ENCODE measurements at regions not wholly inside any gene's neighbourhood (a gene's known extent, or its start where the extent isn't known, plus 50 kb on each side); places are given as distances from the start of the nearest gene placed in this dataset.
"Not testable (repeated sequence)": the region's sequence is repeated elsewhere in the genome, so short reads cannot be mapped to it uniquely, and the experiment has no call there.

- CTCF ChIA-PET, result no interaction called here
- Histone ChIP-seq H3K27me3 (replicated peaks; ENCODE audit: control insufficient read depth, insufficient read depth, low read length) (no peaks in the 10 kb centered on the region), H3K4me1 (no peaks in the 10 kb centered on the region), H3K36me3 (ENCODE audit: control insufficient read depth, insufficient read depth, low read length) (no peaks in the 10 kb centered on the region), H3K9me3 (no peaks in the 10 kb centered on the region), H3K4me3 (ENCODE audit: low read depth, low read length) (no peak overlapping the region)
- Mint-ChIP-seq H3K4me1 (ENCODE audit: low read depth, unreplicated experiment) (no peaks in the 10 kb centered on the region), H3K36me3 (ENCODE audit: insufficient read depth, unreplicated experiment) (no peaks in the 10 kb centered on the region), H3K27me3 (ENCODE audit: insufficient read depth, unreplicated experiment) (peaks cover 4% of the 10 kb centered on the region), H3K9me3 (ENCODE audit: unreplicated experiment) (no peaks in the 10 kb centered on the region), H3K4me3 (ENCODE audit: unreplicated experiment) (no peak overlapping the region), H3K27ac (ENCODE audit: unreplicated experiment) (no peak overlapping the region)
- no peak for DNase-seq
- BruUV-seq (replicated peaks), result no TSS peak
- POLR2A ChIA-PET, result no interaction called here
- TF ChIP-seq CTCF (IDR thresholded peaks at IDR 0.05; ENCODE audit: insufficient read depth in 1 of 2, low read depth in 1 of 2, low read length in 1 of 2, severe bottlenecking in 1 of 2, unreplicated experiment in 1 of 2), result no peak
- intact Hi-C loops (cut with micrococcal nuclease; ENCODE audit: unreplicated experiment), result no loop called here
These were observed 339.1 kb downstream of the DCHS2 start for GRCh38 chr4:154152546-154152945.

GRCh38 chr4:154149236-154149635 is 342.4 kb downstream of the DCHS2 start:
- H3K27ac Mint-ChIP-seq (ENCODE audit: unreplicated experiment); H3K9me3 Mint-ChIP-seq (ENCODE audit: unreplicated experiment); H3K9me3 ChIP-seq; H3K27me3 ChIP-seq (replicated peaks; ENCODE audit: control insufficient read depth, insufficient read depth, low read length); CTCF ChIA-PET; H3K36me3 ChIP-seq (ENCODE audit: control insufficient read depth, insufficient read depth, low read length); H3K27me3 Mint-ChIP-seq (ENCODE audit: insufficient read depth, unreplicated experiment); BruUV-seq (replicated peaks); H3K4me3 Mint-ChIP-seq (ENCODE audit: unreplicated experiment); DNase-seq; H3K4me3 ChIP-seq (ENCODE audit: low read depth, low read length); H3K4me1 ChIP-seq; H3K36me3 Mint-ChIP-seq (ENCODE audit: insufficient read depth, unreplicated experiment); intact Hi-C loops (cut with micrococcal nuclease; ENCODE audit: unreplicated experiment); POLR2A ChIA-PET; H3K4me1 Mint-ChIP-seq (ENCODE audit: low read depth, unreplicated experiment): not testable (repeated sequence)

GRCh38 chr4:154143720-154144119 is 347.9 kb downstream of the DCHS2 start:
- Mint-ChIP-seq H3K27me3 (ENCODE audit: insufficient read depth, unreplicated experiment) (peaks cover 4% of the 10 kb centered on the region), H3K4me3 (ENCODE audit: unreplicated experiment) (no peak overlapping the region), H3K27ac (ENCODE audit: unreplicated experiment) (no peak overlapping the region), H3K4me1 (ENCODE audit: low read depth, unreplicated experiment) (no peaks in the 10 kb centered on the region), H3K36me3 (ENCODE audit: insufficient read depth, unreplicated experiment) (no peaks in the 10 kb centered on the region), H3K9me3 (ENCODE audit: unreplicated experiment) (no peaks in the 10 kb centered on the region)
- no TSS peak for BruUV-seq (replicated peaks)
- CTCF ChIA-PET, result no interaction called here
- no peaks in the 10 kb centered on the region for H3K4me1 ChIP-seq
- DNase-seq, result no peak
- no peaks in the 10 kb centered on the region for H3K9me3 ChIP-seq
- POLR2A ChIA-PET, result no interaction called here
- intact Hi-C loops (cut with micrococcal nuclease; ENCODE audit: unreplicated experiment), result no loop called here
- H3K4me3 ChIP-seq (ENCODE audit: low read depth, low read length), result no peak overlapping the region
- TF ChIP-seq CTCF (IDR thresholded peaks at IDR 0.05; ENCODE audit: insufficient read depth in 1 of 2, low read depth in 1 of 2, low read length in 1 of 2, severe bottlenecking in 1 of 2, unreplicated experiment in 1 of 2), result no peak
- no peaks in the 10 kb centered on the region for H3K27me3 ChIP-seq (replicated peaks; ENCODE audit: control insufficient read depth, insufficient read depth, low read length)
- H3K36me3 ChIP-seq (ENCODE audit: control insufficient read depth, insufficient read depth, low read length), result no peaks in the 10 kb centered on the region

GRCh38 chr4:154142664-154143063 is 348.9 kb downstream of the DCHS2 start:
- H3K27ac Mint-ChIP-seq (ENCODE audit: unreplicated experiment), result no peak overlapping the region
- TF ChIP-seq CTCF (IDR thresholded peaks at IDR 0.05; ENCODE audit: insufficient read depth in 1 of 2, low read depth in 1 of 2, low read length in 1 of 2, severe bottlenecking in 1 of 2, unreplicated experiment in 1 of 2), result no peak
- H3K36me3 Mint-ChIP-seq (ENCODE audit: insufficient read depth, unreplicated experiment), result no peaks in the 10 kb centered on the region
- no peaks in the 10 kb centered on the region for H3K4me1 Mint-ChIP-seq (ENCODE audit: low read depth, unreplicated experiment)
- Histone ChIP-seq H3K27me3 (replicated peaks; ENCODE audit: control insufficient read depth, insufficient read depth, low read length) (no peaks in the 10 kb centered on the region), H3K4me1 (no peaks in the 10 kb centered on the region), H3K36me3 (ENCODE audit: control insufficient read depth, insufficient read depth, low read length) (no peaks in the 10 kb centered on the region), H3K9me3 (no peaks in the 10 kb centered on the region), H3K4me3 (ENCODE audit: low read depth, low read length) (no peak overlapping the region)
- CTCF ChIA-PET, result no interaction called here
- intact Hi-C loops (cut with micrococcal nuclease; ENCODE audit: unreplicated experiment), result no loop called here
- POLR2A ChIA-PET, result no interaction called here
- no peaks in the 10 kb centered on the region for H3K9me3 Mint-ChIP-seq (ENCODE audit: unreplicated experiment)
- DNase-seq, result no peak
- H3K4me3 Mint-ChIP-seq (ENCODE audit: unreplicated experiment), result no peak overlapping the region
- peaks cover 4% of the 10 kb centered on the region for H3K27me3 Mint-ChIP-seq (ENCODE audit: insufficient read depth, unreplicated experiment)
- BruUV-seq (replicated peaks), result no TSS peak

Data from Caco-2 (cell line).